A549 (cell line): ENCODE measurements at regions not wholly inside any gene's neighbourhood (a gene's known extent, or its start where the extent isn't known, plus 50 kb on each side); places are given as distances from the start of the nearest gene placed in this dataset.

Source experiments
- CHD2 ChIP-seq: fragments of 150-350 bp; IDR thresholded peaks from 2 replicates; pipeline ENCODE4 v1.6.1; 2014; ENCODE audit warnings: low read length; ENCODE audit not compliant: partially characterized antibody
- CTCF ChIP-seq: fragments of >200 bp; sonication (Bioruptor Twin); formaldehyde crosslinking; IDR thresholded peaks from 3 replicates; pipeline ENCODE4 v1.5.1; 2016
- EP300 ChIP-seq, 2 experiments: fragments of >200 bp; sonication (Bioruptor Twin); formaldehyde crosslinking; IDR thresholded peaks; 2 replicates in 1 of 2; 3 replicates in 1 of 2; pipeline ENCODE4 v1.6.1; 2016 to 2017
- FOSL2 ChIP-seq, 2 experiments: fragments of 450-650 bp in 1 of 2; fragments of >200 bp in 1 of 2; sonication (Bioruptor Twin) in 1 of 2; formaldehyde crosslinking; IDR thresholded peaks; 2 replicates each; pipeline versions ENCODE4 v1.5.0 to v1.6.1; 2016 to 2020; ENCODE audit warnings: mild to moderate bottlenecking in 1 of 2, moderate library complexity in 1 of 2
- MAX ChIP-seq: IDR thresholded peaks from 2 replicates; pipeline ENCODE4 v1.6.1; 2012
- MYC ChIP-seq: IDR thresholded peaks from 2 replicates; pipeline ENCODE4 v1.6.1; 2012; ENCODE audit warnings: mild to moderate bottlenecking, inconsistent platforms, low read length, improper control_type of control experiment, borderline replicate concordance
- POLR2A ChIP-seq: IDR thresholded peaks from 2 replicates; pipeline ENCODE4 v1.6.1; 2012; ENCODE audit warnings: mild to moderate bottlenecking, low read length
- POLR2AphosphoS2 ChIP-seq: conservative IDR thresholded peaks from 2 replicates; pipeline ENCODE4 v1.6.1; 2012; ENCODE audit warnings: low read length, improper control_type of control experiment, inconsistent platforms
- RAD21 ChIP-seq, 2 experiments: fragments of >200 bp in 1 of 2; sonication (Bioruptor Twin) in 1 of 2; formaldehyde crosslinking in 1 of 2; IDR thresholded peaks in 1 of 2; conservative IDR thresholded peaks in 1 of 2; 2 replicates in 1 of 2; 3 replicates in 1 of 2; pipeline ENCODE4 v1.6.1; 2012 to 2018; ENCODE audit warnings: inconsistent platforms in 1 of 2
- RCOR1 ChIP-seq: fragments of 150-350 bp; IDR thresholded peaks from 2 replicates; pipeline ENCODE4 v1.6.1; 2014; ENCODE audit warnings: antibody characterized with exemption, low read length, low read depth
- RFX5 ChIP-seq: fragments of 450-650 bp; IDR thresholded peaks from 2 replicates; pipeline ENCODE4 v1.7.1; 2014; ENCODE audit warnings: antibody characterized with exemption, mild to moderate bottlenecking, moderate library complexity
- SMC3 ChIP-seq: fragments of >200 bp; sonication (Bioruptor Twin); formaldehyde crosslinking; IDR thresholded peaks from 3 replicates; pipeline ENCODE4 v1.6.1; 2018; ENCODE audit warnings: inconsistent platforms

GRCh38 chr9:134544388-134545214, 97.0 kb upstream of the COL5A1 start:
- no peak for TF ChIP-seq EP300 (IDR thresholded peaks at IDR 0.05)
- TF ChIP-seq RCOR1 = no peak
- TF ChIP-seq CHD2 = no peak
- TF ChIP-seq POLR2A = no peak
- no peak for TF ChIP-seq SMC3
- no peak for TF ChIP-seq RAD21 (conservative IDR thresholded peaks at IDR 0.05 in 1 of 2, IDR thresholded peaks at IDR 0.05 in 1 of 2)
- no peak for TF ChIP-seq MAX
- no peak for TF ChIP-seq CTCF
- no peak for TF ChIP-seq RFX5
- TF ChIP-seq MYC = no peak
- 0 out of 2 replicates have a peak, but pooled peaks have one; percentile 13 for TF ChIP-seq FOSL2 (IDR thresholded peaks at IDR 0.05)
- TF ChIP-seq FOSL2 (CRISPR knock-in tag; IDR thresholded peaks at IDR 0.05) = peak; percentile 65
- TF ChIP-seq POLR2AphosphoS2 = no peak
